ENCODE measurements at regions not wholly inside any gene's neighbourhood (a gene's known extent, or its start where the extent isn't known, plus 50 kb on each side); places are given as distances from the start of the nearest gene placed in this dataset.

- Histone ChIP-seq H3K27me3 (no peaks in the 10 kb centered on the region), H3K27ac (no peak overlapping the region), H3K9me3 (no peaks in the 10 kb centered on the region), H3K4me3 (no peak overlapping the region), H3K36me3 (no peaks in the 10 kb centered on the region), H3K4me1 (no peaks in the 10 kb centered on the region)
- ATAC-seq (no peak), DNase-seq (no peak)
- intact Hi-C loops (cut with DNase I; ENCODE audit: low total_unique reads) (no loop called here), in situ Hi-C loops (cut with MboI; ENCODE audit: low sequenced_read_pairs in 4 of 4) (no loop called here)
- TF ChIP-seq CTCF (IDR thresholded peaks at IDR 0.05 in 4 of 5, conservative IDR thresholded peaks at IDR 0.05 in 1 of 5) (no peak), POLR2A (IDR thresholded peaks at IDR 0.05) (no peak)
These were observed 143.1 kb upstream of the PROX1 start for GRCh38 chr1:213844632-213845031.

GRCh38 chr1:213852107-213852506 is 135.7 kb upstream of the PROX1 start:
- Histone ChIP-seq H3K36me3 (no peaks in the 10 kb centered on the region), H3K9me3 (no peaks in the 10 kb centered on the region), H3K4me1 (no peaks in the 10 kb centered on the region), H3K4me3 (no peak overlapping the region), H3K27ac (no peak overlapping the region), H3K27me3 (no peaks in the 10 kb centered on the region)
- ATAC-seq (no peak), DNase-seq (no peak)
- in situ Hi-C loops (cut with MboI; ENCODE audit: low sequenced_read_pairs in 4 of 4), result no loop called here
- TF ChIP-seq POLR2A (IDR thresholded peaks at IDR 0.05) (no peak), CTCF (IDR thresholded peaks at IDR 0.05 in 4 of 5, conservative IDR thresholded peaks at IDR 0.05 in 1 of 5) (no peak)
- intact Hi-C loops (cut with DNase I; ENCODE audit: low total_unique reads), result no loop called here

- no peak for TF ChIP-seq POLR2A (IDR thresholded peaks at IDR 0.05)
- no peak for TF ChIP-seq CTCF (IDR thresholded peaks at IDR 0.05 in 4 of 5, conservative IDR thresholded peaks at IDR 0.05 in 1 of 5)
- Histone ChIP-seq H3K9me3 (no peaks in the 10 kb centered on the region), H3K27ac (no peak overlapping the region), H3K27me3 (no peaks in the 10 kb centered on the region), H3K4me1 (no peaks in the 10 kb centered on the region), H3K36me3 (no peaks in the 10 kb centered on the region), H3K4me3 (no peak overlapping the region)
- in situ Hi-C loops (cut with MboI; ENCODE audit: low sequenced_read_pairs in 4 of 4), result no loop called here
- intact Hi-C loops (cut with DNase I; ENCODE audit: low total_unique reads), result no loop called here
- DNase-seq (no peak), ATAC-seq (no peak)
These were observed 129.2 kb upstream of the PROX1 start for GRCh38 chr1:213858581-213858980.

DNA sequence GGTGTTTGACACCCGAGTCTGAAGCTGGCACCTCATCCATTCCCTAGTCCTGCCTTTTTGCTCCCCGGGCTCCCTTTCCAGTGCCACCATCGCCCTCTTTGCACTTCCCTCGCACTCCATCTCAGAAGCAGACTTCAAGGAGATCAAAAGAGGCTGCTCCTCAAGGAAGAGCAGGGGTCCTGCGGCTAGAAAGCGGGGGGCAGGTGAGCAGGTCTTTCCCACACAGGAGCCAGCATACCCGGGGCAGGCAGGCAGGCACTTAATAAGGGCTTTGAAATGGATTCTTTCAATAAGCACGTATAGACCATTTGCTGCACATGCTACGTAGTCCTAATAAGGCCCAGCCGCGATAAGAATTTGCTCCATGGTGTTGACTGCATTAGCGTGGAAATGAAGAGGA is 125.9 kb upstream of the PROX1 start:
- H3K36me3 ChIP-seq, result no peaks in the 10 kb centered on the region
- TF ChIP-seq POLR2A (IDR thresholded peaks at IDR 0.05), result no peak
- no peak for TF ChIP-seq CTCF (IDR thresholded peaks at IDR 0.05 in 4 of 5, conservative IDR thresholded peaks at IDR 0.05 in 1 of 5)
- H3K27me3 ChIP-seq, result no peaks in the 10 kb centered on the region
- no peaks in the 10 kb centered on the region for H3K4me1 ChIP-seq
- H3K9me3 ChIP-seq, result no peaks in the 10 kb centered on the region
- no peak overlapping the region for H3K27ac ChIP-seq
- intact Hi-C loops (cut with DNase I; ENCODE audit: low total_unique reads), result no loop called here
- H3K4me3 ChIP-seq, result no peak overlapping the region
- DNase-seq (no peak), ATAC-seq (no peak)
- in situ Hi-C loops (cut with MboI; ENCODE audit: low sequenced_read_pairs in 4 of 4), result no loop called here

DNA sequence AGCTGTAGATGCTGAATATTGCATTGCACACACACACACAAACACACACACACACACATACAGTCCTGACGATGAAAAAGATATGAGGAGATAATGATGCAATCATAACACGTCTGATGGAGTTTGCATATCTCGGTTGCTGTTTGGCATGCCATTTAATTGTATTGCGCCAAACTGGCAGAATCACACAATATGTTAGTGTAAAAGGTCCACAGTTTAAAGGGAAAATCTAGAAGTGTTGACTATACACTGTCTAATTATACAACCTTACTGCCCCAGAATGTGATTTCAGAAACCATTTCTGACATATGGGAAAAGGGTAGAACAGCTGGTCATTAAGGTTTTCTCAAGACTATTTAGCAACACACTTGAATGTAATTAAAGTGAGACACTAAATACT is 123.7 kb upstream of the PROX1 start:
- Histone ChIP-seq H3K4me1 (no peaks in the 10 kb centered on the region), H3K4me3 (no peak overlapping the region), H3K9me3 (no peaks in the 10 kb centered on the region), H3K27ac (no peak overlapping the region), H3K36me3 (no peaks in the 10 kb centered on the region), H3K27me3 (no peaks in the 10 kb centered on the region)
- no peak for TF ChIP-seq POLR2A (IDR thresholded peaks at IDR 0.05)
- no peak for ATAC-seq
- in situ Hi-C loops (cut with MboI; ENCODE audit: low sequenced_read_pairs in 4 of 4) (no loop called here), intact Hi-C loops (cut with DNase I; ENCODE audit: low total_unique reads) (no loop called here)
- no peak for DNase-seq
